ENCODE measurements at regions not wholly inside any gene's neighbourhood (a gene's known extent, or its start where the extent isn't known, plus 50 kb on each side); places are given as distances from the start of the nearest gene placed in this dataset.

- no peak for DNase-seq (ENCODE audit: low spot score)
Observed at GRCh38 chr20:57804470-57805250, 94.8 kb upstream of the PMEPA1 start.

- no peak for DNase-seq (ENCODE audit: low spot score)
Observed at GRCh38 chr20:57803508-57804005, 93.7 kb upstream of the PMEPA1 start.

GRCh38 chr20:57802765-57803507, 93.1 kb upstream of the PMEPA1 start:
- DNase-seq (ENCODE audit: low spot score) = no peak

GRCh38 chr20:57801581-57801980, 91.8 kb upstream of the PMEPA1 start:
- DNase-seq (ENCODE audit: low spot score) = no peak

- no peak for DNase-seq (ENCODE audit: low spot score)
Observed at GRCh38 chr20:57800791-57801430, 91.1 kb upstream of the PMEPA1 start.

GRCh38 chr20:57797401-57797800, 87.6 kb upstream of the PMEPA1 start:
- DNase-seq (ENCODE audit: low spot score) = no peak

GRCh38 chr20:57795977-57796560, 86.3 kb upstream of the PMEPA1 start:
- DNase-seq (ENCODE audit: low spot score) = no peak

- no peak for DNase-seq (ENCODE audit: low spot score)
Observed at GRCh38 chr20:57795342-57795697, 85.5 kb upstream of the PMEPA1 start.

GRCh38 chr20:57794600-57795341, 85.0 kb upstream of the PMEPA1 start:
- no peak for DNase-seq (ENCODE audit: low spot score)

GRCh38 chr20:57794036-57794435, 84.2 kb upstream of the PMEPA1 start:
- DNase-seq (ENCODE audit: low spot score) = no peak

GRCh38 chr20:57793421-57793820, 83.6 kb upstream of the PMEPA1 start:
- no peak for DNase-seq (ENCODE audit: low spot score)

GRCh38 chr20:57792386-57793080, 82.7 kb upstream of the PMEPA1 start:
- DNase-seq (ENCODE audit: low spot score) = no peak

GRCh38 chr20:57791966-57792365, 82.2 kb upstream of the PMEPA1 start:
- no peak for DNase-seq (ENCODE audit: low spot score)

GRCh38 chr20:57791178-57791962, 81.6 kb upstream of the PMEPA1 start:
- no peak for DNase-seq (ENCODE audit: low spot score)

- no peak for DNase-seq (ENCODE audit: low spot score)
Observed at GRCh38 chr20:57790176-57790575, 80.4 kb upstream of the PMEPA1 start.

- no peak for DNase-seq (ENCODE audit: low spot score)
Observed at GRCh38 chr20:57788936-57789613, 79.3 kb upstream of the PMEPA1 start.

GRCh38 chr20:57787990-57788781, 78.4 kb upstream of the PMEPA1 start:
- DNase-seq (ENCODE audit: low spot score) = no peak

- no peak for DNase-seq (ENCODE audit: low spot score)
Observed at GRCh38 chr20:57787151-57787989, 77.6 kb upstream of the PMEPA1 start.
